Stimulated activated CD8-positive, alpha-beta memory T cell treated with anti-CD3 and anti-CD28 coated beads, Interleukin-7, amount 100 ng/mL, for 4 hours (primary cell): ENCODE measurements at regions not wholly inside any gene's neighbourhood (a gene's known extent, or its start where the extent isn't known, plus 50 kb on each side); places are given as distances from the start of the nearest gene placed in this dataset.
A peak's percentile ranks its signal among the peaks of the same experiment; 100 is the strongest.
"Not testable (repeated sequence)": the region's sequence is repeated elsewhere in the genome, so short reads cannot be mapped to it uniquely, and the experiment has no call there.

ENCODE experiments used
- DNase-seq, 2 donors: peaks; one replicate each; pipeline ENCODE4 v3.0.0-alpha.2; 2020; ENCODE audit warnings: low read depth in 2 of 2

GRCh38 chr15:70525551-70525950, 237.8 kb downstream of the UACA start:
- DNase-seq, result no peak

- no peak for DNase-seq
These were observed 238.9 kb downstream of the UACA start for GRCh38 chr15:70524470-70524869.

- DNase-seq, result no peak
These were observed 239.7 kb downstream of the UACA start for GRCh38 chr15:70523616-70524015.

DNA sequence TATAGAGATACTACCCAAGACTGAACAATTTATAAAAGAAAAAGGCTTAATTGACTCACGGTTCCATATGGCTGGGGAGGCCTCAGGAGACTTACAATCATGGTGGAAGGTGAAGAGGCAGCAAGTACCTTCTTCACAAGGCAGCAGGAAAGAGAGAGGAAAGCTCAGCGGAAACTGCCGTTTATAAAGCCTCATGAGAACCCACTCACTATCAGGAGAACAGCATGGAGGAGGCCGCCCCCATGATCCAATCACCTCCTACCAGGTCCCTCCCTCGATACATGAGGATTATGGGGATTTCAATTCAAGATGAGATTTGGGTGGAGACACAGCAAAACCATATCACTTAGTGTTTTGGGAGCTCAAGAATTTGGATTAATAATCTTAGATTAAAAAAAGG, 240.2 kb downstream of the UACA start:
- no peak for DNase-seq

- no peak for DNase-seq
These were observed 240.9 kb downstream of the UACA start for GRCh38 chr15:70522323-70522966.

- DNase-seq, result no peak
These were observed 241.6 kb downstream of the UACA start for GRCh38 chr15:70521576-70522322.

DNA sequence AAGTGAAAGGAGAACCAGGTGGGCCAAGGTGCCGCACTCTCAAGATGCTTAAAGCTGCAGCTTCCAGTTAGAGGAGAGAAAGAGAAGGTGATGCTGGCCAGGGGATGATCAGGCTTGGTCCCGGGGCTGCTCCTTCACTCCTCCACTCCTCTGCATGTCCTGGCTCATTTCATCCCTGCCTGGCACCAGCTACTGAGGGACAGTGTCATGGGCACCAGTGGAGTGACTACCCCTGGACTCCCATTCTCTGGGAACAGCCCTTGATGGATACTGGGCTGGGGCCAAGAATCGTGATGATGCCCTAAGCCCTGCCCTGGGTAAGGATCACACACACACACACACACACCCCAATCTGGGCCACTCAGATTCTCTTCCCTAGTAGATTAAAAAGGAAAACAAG, 243.7 kb downstream of the UACA start:
- no peak for DNase-seq

DNA sequence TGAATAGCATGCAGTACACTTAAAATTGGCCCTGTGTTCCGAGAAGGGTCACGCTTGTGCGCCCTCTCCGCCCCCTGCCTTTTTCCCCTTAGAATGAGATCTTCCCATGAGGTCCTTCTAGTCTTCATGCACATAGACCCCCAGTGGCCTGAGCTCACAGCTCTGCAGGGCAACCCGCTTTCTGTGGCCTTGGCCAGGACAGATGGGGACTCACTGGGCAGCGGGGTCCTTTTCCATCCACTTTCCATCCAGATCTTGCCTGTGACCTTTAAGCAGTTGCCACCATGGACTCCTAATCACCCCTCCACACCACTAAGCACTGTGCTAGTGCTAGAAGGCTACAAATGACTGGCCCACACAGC, 244.4 kb downstream of the UACA start:
- no peak for DNase-seq

DNA sequence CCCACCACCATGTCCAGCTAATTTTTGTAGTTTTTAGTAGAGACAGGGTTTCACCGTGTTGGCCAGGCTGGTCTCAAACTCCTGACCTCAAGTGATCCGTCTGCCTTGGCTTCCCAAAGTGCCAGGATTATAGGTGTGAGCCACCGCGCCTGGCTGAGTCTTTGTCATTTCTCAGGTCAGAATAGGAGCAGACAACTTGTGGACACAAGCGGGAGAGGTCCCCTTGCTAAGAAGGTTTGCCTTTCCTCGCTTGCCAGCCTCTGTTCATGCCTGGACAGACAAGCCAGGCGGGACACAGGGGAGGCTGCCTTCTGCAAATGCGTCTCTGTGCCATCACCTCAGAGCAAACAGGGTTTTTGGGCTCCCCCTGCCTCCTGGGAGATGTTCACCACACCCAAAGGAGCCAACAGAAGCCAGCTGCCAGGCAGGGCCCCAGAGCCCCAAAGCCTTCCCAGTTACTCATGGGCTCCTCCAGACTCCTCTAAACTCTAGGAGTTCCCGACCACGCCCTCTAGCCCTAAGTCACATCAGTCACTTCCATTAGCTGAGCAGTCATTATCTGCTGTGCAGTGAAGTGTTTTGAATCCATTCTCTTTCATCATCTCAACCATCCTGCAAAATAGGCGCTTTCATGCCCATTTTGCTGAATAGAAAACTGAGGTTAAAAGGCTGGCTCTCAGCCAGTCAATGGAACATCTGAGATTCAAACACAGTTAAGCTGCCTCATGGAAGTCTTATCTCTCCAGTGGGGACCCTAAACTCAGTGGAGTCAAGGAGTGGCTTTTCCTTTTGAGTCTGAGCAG, 245.0 kb downstream of the UACA start:
- DNase-seq, result no peak

DNA sequence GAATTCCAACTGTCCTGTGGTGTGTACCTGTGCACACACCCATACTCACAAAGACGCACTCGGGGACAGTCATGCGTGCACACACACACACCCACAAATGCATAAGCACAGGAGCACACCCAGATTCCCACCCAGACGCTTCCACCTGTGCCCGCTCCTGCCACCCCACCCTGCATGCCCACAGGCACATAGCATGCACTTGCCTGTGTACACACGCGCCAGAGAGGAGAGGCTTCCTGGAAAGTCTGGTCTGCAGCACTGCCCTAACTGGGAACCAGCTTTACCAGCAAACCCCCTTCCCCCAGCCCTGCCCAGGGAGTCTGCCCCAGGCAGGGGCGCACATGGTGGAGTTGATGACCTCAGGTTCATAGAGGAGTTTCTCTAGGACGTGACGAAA, 246.2 kb downstream of the UACA start:
- no peak for DNase-seq

DNA sequence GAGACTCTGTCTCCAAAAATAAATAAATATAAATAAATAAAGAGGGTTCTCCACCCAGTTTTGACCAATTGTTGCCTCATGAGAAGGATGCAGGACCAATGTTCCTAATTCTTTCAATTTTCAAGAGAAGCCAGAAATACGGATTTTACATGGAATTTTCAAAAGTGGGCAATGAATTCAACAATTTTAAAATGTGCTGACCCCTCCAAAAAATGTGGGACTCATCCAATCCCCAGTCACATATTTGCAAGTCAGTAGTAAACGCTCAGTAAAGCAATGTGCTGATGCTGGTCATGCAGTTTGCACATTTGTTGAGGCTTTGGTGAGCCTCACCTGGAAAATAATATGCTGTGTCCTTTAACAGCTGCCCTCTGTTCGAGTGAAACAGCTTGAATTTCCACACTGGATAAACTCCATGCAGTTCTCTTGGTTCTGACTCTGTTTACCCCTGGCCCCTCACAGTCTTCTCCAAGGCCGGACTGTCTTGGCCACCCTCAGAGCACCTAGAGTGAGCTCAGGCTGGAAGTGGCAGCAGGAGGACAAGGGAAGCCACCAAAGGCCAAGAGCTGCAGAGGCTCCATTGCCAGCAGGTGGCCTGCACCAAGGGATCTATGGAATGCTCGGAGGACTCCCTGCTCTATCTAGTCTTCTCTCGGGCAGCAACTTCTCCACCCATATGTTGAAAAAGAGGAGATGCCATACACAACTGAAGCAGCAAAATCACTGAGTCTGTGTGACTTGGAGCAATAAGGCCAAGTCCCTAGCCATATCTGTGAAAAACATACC, 246.8 kb downstream of the UACA start:
- no peak for DNase-seq

- DNase-seq, result no peak
These were observed 249.1 kb downstream of the UACA start for GRCh38 chr15:70514251-70514650.

- DNase-seq, result no peak
These were observed 249.5 kb downstream of the UACA start for GRCh38 chr15:70513819-70514218.

GRCh38 chr15:70512772-70513362, 250.5 kb downstream of the UACA start:
- peak; percentile 26 to 37 for DNase-seq

DNA sequence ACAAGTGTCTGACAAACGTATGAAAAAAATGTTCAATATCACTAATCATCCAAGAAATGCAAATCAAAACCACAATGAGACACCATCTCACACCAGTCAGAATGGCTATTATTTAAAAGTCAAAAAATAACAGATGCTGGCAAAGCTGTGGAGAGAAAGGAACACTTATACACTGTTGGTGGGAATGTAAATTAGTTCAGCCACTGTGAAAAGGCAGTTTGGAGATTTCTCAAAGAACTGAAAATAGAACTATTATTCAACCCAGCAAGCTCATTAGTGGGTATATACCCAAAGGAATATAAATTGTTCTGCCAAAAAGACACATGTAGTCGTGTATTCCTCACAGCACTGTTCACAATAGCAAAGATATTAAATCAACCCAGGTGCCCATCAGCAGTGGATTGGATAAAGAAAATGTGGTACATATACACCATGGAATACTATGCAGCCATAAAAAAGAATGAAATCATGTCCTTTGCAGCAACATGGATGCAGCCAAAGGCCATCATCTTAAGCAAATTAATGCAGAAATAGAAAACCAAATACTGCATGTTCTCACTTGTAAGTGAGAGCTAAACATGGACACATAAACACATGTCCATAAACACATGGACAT, 251.3 kb downstream of the UACA start:
- not testable (repeated sequence) for DNase-seq

- no peak for DNase-seq
These were observed 252.9 kb downstream of the UACA start for GRCh38 chr15:70510433-70510832.

DNA sequence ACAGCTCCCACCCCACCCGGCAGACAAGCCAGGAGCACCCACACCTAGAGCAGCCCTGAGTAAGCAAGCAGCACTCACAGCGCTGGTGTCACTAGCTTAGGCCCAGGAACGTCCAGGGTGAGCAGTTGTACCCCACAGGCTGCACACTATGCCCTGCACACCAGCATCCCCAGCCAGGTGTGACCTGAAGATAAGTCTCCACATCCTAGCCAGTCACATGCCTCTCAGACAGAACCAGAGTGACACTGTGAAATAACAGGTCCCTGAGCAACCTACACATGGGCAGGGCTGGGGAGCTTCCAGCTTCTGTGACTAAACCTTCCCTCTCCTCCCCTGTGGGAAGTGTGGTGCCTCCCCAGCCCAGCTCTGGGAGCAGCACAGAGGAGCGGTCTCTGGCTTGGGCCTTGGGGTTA, 253.6 kb downstream of the UACA start:
- DNase-seq, result no peak

DNA sequence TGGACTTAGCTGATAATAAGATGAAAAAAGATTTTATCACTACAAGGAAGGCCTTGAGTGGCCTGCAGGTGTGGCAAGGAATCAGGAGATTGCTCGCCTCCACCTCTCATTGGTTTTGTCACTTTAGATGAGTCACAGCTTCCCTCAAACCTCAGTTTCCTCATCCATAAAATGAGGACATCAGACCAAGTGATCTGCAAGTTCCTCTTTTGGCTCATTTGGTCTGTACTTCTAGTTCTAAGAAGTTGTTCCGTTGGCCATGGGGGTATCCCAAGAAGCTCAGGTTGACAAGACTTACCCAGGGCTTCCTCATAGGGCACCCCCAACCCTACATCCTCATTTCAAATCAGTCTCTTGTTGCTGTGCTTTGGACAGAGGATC, 254.1 kb downstream of the UACA start:
- DNase-seq, result no peak

- DNase-seq, result no peak
These were observed 254.6 kb downstream of the UACA start for GRCh38 chr15:70508561-70509281.

DNA sequence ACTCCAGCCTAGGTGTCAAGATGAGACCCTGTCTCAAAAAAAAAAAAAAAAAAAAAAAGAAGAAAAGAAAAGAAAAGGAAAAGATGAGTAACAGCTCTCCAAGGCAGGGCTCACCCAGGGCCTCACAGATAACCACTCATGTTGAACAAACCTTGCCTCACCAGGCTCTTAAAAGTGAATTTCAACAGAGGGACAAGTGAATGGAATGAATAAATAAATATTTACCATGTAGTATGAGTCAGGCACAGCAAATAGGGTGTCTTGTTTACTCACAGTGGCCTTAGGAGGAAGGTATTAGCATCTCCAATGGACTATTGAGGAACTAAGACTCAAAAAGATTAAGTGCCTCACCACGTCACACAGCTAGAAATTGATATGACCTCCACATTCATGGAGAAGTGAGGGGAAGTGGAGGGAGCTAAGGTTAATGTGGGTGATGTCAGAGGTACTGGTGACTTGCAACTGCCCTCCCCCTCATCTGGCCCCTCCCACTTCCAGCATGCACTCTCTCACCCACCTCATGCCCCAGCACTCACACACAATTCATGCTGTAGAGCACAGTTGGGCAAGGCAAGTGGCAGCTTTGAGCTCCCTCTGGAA, 255.5 kb downstream of the UACA start:
- DNase-seq, result no peak
